Testis (tissue), 2 donors: ENCODE measurements at regions not wholly inside any gene's neighbourhood (a gene's known extent, or its start where the extent isn't known, plus 50 kb on each side); places are given as distances from the start of the nearest gene placed in this dataset.

Experiments
- DNase-seq: peaks from one replicate; pipeline ENCODE4 v3.0.0-alpha.2; 2019
- H3K27ac ChIP-seq, 2 donors: fragments of 200-600 bp; sonication (generic); one replicate each; pipeline ENCODE4 v1.5.1; 2019
- H3K27me3 ChIP-seq: fragments of 200-600 bp; sonication (generic); one replicate; pipeline ENCODE4 v1.5.1; 2019
- H3K36me3 ChIP-seq: fragments of 200-600 bp; sonication (generic); one replicate; pipeline ENCODE4 v1.5.1; 2017; ENCODE audit warnings: low read depth; ENCODE audit errors: missing control alignments
- H3K4me1 ChIP-seq: fragments of 200-600 bp; sonication (generic); one replicate; pipeline ENCODE4 v1.5.1; 2019
- H3K4me3 ChIP-seq, 2 donors: fragments of 200-600 bp; sonication (generic); one replicate each; pipeline ENCODE4 v1.5.1; 2017 to 2019
- H3K9me3 ChIP-seq: fragments of 200-600 bp; sonication (generic); one replicate; pipeline ENCODE4 v1.5.1; 2017
- CTCF ChIP-seq, 3 experiments: fragments of 450-650 bp in 2 of 3; fragments of 200-600 bp in 1 of 3; sonication (generic) in 1 of 3; IDR thresholded peaks; one replicate each; pipeline ENCODE4 v1.5.1; 2016 to 2019; ENCODE audit warnings: antibody characterized with exemption in 3 of 3, mild to moderate bottlenecking in 2 of 3, moderate library complexity in 1 of 3
- POLR2A ChIP-seq: fragments of 450-650 bp; IDR thresholded peaks from one replicate; pipeline ENCODE4 v1.6.1; 2017; ENCODE audit warnings: antibody characterized with exemption, mild to moderate bottlenecking, moderate library complexity
- WGBS, 2 donors: methylation state at CpG; one replicate each; pipeline ENCODE4 v1.1.5; 2018; 5-methylcytosine and 5-hydroxymethylcytosine counted together
- intact Hi-C: fragments of 100-400 bp; cut with DNase I; formaldehyde crosslinking; loops from one replicate; pipeline ENCODE4 v1.15.1; 2023; ENCODE audit warnings: low total_unique reads

GRCh38 chr10:63986536-63986935, 465.3 kb downstream of the REEP3 start:
- intact Hi-C loops: no loop called here
- no peak for TF ChIP-seq CTCF (IDR thresholded peaks at IDR 0.05)
- TF ChIP-seq POLR2A: no peak
- H3K27ac ChIP-seq: no peak overlapping the region
- H3K27me3 ChIP-seq: no peaks in the 10 kb centered on the region
- DNase-seq: no peak
- no peaks in the 10 kb centered on the region for H3K36me3 ChIP-seq
- H3K9me3 ChIP-seq: no peaks in the 10 kb centered on the region
- no peaks in the 10 kb centered on the region for H3K4me1 ChIP-seq
- no peak overlapping the region for H3K4me3 ChIP-seq
- 82 to 90% methylated on average over 3 of the region's 3 CpGs for WGBS, 2 donors

DNA sequence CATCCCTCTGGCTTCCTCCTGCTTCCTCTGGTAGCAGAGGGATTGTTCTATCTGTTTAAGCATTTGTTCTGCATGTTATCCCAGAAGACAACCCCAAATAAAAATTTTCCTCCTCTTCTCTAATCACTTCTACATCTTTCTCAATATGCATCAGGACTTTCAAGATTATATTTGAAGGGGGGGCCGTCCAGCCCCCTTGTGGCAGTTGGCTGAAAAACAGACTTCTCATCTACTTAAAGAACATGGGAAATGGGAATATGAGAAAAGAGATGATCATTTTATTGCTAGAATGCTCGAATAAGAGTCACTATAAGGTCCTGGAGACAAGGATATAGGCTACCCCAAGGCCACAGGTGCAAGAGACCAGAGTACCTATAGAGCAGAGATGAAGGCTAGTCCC, 466.0 kb downstream of the REEP3 start:
- H3K36me3 ChIP-seq: no peaks in the 10 kb centered on the region
- H3K27me3 ChIP-seq: no peaks in the 10 kb centered on the region
- H3K4me3 ChIP-seq: no peak overlapping the region
- WGBS, 2 donors: 49 to 52% methylated on average over 2 of the region's 2 CpGs
- H3K9me3 ChIP-seq: no peaks in the 10 kb centered on the region
- no peak for DNase-seq
- intact Hi-C loops: no loop called here
- H3K4me1 ChIP-seq: no peaks in the 10 kb centered on the region
- no peak overlapping the region for H3K27ac ChIP-seq
- TF ChIP-seq CTCF (IDR thresholded peaks at IDR 0.05): no peak
- TF ChIP-seq POLR2A: no peak

- Histone ChIP-seq H3K27ac (no peak overlapping the region), H3K4me3 (no peak overlapping the region), H3K4me1 (no peaks in the 10 kb centered on the region), H3K9me3 (no peaks in the 10 kb centered on the region), H3K27me3 (no peaks in the 10 kb centered on the region), H3K36me3 (no peaks in the 10 kb centered on the region)
- 84 to 88% methylated on average over 7 of the region's 7 CpGs for WGBS, 2 donors
- DNase-seq: no peak
- intact Hi-C loops: no loop called here
- TF ChIP-seq CTCF (IDR thresholded peaks at IDR 0.05) (no peak), POLR2A (no peak)
Measured at GRCh38 chr10:63994371-63994770, 473.2 kb downstream of the REEP3 start.

DNA sequence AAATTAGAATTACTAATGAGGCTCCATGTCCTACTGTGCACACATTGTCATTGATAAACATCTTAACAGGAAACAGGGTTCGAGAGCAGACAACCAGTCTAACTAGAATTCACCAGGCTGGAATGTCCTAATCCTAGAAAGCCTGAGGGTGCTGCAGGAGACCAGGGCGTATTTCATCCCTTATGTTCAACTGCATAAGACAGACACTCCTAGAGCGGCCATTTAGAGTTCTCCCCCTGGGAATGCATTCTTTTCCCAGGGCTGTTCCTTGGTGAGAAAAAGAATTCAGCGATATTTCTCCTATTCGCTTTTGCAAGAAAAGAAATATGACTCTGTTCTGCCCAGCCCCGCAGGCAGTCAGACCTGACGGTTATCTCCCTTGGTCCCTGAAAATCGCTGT, 486.0 kb downstream of the REEP3 start:
- H3K4me1 ChIP-seq: no peaks in the 10 kb centered on the region
- intact Hi-C loops: no loop called here
- 89 to 92% methylated on average over 8 of the region's 8 CpGs for WGBS, 2 donors
- no peaks in the 10 kb centered on the region for H3K27me3 ChIP-seq
- DNase-seq: no peak
- H3K4me3 ChIP-seq: no peak overlapping the region
- TF ChIP-seq POLR2A: no peak
- TF ChIP-seq CTCF (IDR thresholded peaks at IDR 0.05): no peak
- H3K27ac ChIP-seq: no peak overlapping the region
- H3K36me3 ChIP-seq: no peaks in the 10 kb centered on the region
- no peaks in the 10 kb centered on the region for H3K9me3 ChIP-seq

- no peak for TF ChIP-seq POLR2A
- TF ChIP-seq CTCF (IDR thresholded peaks at IDR 0.05): no peak
- intact Hi-C loops: no loop called here
- Histone ChIP-seq H3K9me3 (no peaks in the 10 kb centered on the region), H3K4me1 (no peaks in the 10 kb centered on the region), H3K27ac (no peak overlapping the region), H3K4me3 (no peak overlapping the region), H3K27me3 (no peaks in the 10 kb centered on the region), H3K36me3 (no peaks in the 10 kb centered on the region)
- DNase-seq: no peak
Measured at GRCh38 chr10:64010711-64011110, 489.5 kb downstream of the REEP3 start.
